ENCODE measurements at regions not wholly inside any gene's neighbourhood (a gene's known extent, or its start where the extent isn't known, plus 50 kb on each side); places are given as distances from the start of the nearest gene placed in this dataset.

DNA sequence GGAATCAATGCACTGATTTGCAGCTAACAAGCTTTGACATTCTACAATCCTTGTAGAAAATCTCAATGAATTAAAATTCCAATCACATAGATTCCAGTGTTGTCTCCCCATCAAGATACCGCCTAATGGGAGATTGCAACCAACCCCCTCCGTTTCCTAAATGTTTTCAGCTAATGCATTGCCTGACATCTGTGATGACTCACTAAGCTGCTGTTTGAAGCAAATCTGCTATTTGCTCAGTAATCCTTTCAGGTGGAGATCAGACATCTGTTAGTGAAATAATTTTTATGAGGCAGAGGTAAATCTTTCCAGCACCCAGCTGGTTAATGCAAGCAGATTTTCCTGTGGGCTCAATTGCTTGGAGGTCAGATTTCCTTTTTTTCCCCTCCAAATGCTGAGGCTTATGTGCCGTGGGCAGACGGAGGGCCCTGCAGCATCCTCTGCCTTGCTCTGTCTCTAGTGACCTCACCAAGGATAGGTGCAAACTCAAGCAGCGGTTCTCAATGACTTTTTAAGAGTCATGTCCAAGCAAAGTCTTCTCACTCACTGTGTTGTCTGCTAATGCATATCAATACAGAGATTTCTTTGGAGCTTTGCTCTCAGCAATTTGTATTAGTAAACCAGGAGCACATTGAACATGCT, 91.1 kb upstream of the RAB3GAP2 start:
- no peak overlapping the region for H3K4me3 ChIP-seq
- no peak for TF ChIP-seq ZNF331 (CRISPR knock-in tag; IDR thresholded peaks at IDR 0.05; ENCODE audit: low read depth)
- TF ChIP-seq, protein P1, sequence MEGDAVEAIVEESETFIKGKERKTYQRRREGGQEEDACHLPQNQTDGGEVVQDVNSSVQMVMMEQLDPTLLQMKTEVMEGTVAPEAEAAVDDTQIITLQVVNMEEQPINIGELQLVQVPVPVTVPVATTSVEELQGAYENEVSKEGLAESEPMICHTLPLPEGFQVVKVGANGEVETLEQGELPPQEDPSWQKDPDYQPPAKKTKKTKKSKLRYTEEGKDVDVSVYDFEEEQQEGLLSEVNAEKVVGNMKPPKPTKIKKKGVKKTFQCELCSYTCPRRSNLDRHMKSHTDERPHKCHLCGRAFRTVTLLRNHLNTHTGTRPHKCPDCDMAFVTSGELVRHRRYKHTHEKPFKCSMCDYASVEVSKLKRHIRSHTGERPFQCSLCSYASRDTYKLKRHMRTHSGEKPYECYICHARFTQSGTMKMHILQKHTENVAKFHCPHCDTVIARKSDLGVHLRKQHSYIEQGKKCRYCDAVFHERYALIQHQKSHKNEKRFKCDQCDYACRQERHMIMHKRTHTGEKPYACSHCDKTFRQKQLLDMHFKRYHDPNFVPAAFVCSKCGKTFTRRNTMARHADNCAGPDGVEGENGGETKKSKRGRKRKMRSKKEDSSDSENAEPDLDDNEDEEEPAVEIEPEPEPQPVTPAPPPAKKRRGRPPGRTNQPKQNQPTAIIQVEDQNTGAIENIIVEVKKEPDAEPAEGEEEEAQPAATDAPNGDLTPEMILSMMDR (conservative IDR thresholded peaks at IDR 0.05; ENCODE audit: low read depth in 2 of 2): no peak
- TF ChIP-seq, protein P2, sequence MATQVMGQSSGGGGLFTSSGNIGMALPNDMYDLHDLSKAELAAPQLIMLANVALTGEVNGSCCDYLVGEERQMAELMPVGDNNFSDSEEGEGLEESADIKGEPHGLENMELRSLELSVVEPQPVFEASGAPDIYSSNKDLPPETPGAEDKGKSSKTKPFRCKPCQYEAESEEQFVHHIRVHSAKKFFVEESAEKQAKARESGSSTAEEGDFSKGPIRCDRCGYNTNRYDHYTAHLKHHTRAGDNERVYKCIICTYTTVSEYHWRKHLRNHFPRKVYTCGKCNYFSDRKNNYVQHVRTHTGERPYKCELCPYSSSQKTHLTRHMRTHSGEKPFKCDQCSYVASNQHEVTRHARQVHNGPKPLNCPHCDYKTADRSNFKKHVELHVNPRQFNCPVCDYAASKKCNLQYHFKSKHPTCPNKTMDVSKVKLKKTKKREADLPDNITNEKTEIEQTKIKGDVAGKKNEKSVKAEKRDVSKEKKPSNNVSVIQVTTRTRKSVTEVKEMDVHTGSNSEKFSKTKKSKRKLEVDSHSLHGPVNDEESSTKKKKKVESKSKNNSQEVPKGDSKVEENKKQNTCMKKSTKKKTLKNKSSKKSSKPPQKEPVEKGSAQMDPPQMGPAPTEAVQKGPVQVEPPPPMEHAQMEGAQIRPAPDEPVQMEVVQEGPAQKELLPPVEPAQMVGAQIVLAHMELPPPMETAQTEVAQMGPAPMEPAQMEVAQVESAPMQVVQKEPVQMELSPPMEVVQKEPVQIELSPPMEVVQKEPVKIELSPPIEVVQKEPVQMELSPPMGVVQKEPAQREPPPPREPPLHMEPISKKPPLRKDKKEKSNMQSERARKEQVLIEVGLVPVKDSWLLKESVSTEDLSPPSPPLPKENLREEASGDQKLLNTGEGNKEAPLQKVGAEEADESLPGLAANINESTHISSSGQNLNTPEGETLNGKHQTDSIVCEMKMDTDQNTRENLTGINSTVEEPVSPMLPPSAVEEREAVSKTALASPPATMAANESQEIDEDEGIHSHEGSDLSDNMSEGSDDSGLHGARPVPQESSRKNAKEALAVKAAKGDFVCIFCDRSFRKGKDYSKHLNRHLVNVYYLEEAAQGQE (IDR thresholded peaks at IDR 0.05; ENCODE audit: unreplicated experiment): no peak
- no peak for TF ChIP-seq ZNF114 (CRISPR knock-in tag; IDR thresholded peaks at IDR 0.05)
- no peak for TF ChIP-seq NANOG (IDR thresholded peaks at IDR 0.05; ENCODE audit: borderline replicate concordance)
- TF ChIP-seq CREB1 (CRISPR knock-in tag; IDR thresholded peaks at IDR 0.05; ENCODE audit: low read depth): no peak
- TF ChIP-seq EZH2phosphoT487 (IDR thresholded peaks at IDR 0.05; ENCODE audit: unreplicated experiment): no peak
- TF ChIP-seq POLR2AphosphoS5 (IDR thresholded peaks at IDR 0.05; ENCODE audit: low read depth): no peak
- TF ChIP-seq, protein P3, sequence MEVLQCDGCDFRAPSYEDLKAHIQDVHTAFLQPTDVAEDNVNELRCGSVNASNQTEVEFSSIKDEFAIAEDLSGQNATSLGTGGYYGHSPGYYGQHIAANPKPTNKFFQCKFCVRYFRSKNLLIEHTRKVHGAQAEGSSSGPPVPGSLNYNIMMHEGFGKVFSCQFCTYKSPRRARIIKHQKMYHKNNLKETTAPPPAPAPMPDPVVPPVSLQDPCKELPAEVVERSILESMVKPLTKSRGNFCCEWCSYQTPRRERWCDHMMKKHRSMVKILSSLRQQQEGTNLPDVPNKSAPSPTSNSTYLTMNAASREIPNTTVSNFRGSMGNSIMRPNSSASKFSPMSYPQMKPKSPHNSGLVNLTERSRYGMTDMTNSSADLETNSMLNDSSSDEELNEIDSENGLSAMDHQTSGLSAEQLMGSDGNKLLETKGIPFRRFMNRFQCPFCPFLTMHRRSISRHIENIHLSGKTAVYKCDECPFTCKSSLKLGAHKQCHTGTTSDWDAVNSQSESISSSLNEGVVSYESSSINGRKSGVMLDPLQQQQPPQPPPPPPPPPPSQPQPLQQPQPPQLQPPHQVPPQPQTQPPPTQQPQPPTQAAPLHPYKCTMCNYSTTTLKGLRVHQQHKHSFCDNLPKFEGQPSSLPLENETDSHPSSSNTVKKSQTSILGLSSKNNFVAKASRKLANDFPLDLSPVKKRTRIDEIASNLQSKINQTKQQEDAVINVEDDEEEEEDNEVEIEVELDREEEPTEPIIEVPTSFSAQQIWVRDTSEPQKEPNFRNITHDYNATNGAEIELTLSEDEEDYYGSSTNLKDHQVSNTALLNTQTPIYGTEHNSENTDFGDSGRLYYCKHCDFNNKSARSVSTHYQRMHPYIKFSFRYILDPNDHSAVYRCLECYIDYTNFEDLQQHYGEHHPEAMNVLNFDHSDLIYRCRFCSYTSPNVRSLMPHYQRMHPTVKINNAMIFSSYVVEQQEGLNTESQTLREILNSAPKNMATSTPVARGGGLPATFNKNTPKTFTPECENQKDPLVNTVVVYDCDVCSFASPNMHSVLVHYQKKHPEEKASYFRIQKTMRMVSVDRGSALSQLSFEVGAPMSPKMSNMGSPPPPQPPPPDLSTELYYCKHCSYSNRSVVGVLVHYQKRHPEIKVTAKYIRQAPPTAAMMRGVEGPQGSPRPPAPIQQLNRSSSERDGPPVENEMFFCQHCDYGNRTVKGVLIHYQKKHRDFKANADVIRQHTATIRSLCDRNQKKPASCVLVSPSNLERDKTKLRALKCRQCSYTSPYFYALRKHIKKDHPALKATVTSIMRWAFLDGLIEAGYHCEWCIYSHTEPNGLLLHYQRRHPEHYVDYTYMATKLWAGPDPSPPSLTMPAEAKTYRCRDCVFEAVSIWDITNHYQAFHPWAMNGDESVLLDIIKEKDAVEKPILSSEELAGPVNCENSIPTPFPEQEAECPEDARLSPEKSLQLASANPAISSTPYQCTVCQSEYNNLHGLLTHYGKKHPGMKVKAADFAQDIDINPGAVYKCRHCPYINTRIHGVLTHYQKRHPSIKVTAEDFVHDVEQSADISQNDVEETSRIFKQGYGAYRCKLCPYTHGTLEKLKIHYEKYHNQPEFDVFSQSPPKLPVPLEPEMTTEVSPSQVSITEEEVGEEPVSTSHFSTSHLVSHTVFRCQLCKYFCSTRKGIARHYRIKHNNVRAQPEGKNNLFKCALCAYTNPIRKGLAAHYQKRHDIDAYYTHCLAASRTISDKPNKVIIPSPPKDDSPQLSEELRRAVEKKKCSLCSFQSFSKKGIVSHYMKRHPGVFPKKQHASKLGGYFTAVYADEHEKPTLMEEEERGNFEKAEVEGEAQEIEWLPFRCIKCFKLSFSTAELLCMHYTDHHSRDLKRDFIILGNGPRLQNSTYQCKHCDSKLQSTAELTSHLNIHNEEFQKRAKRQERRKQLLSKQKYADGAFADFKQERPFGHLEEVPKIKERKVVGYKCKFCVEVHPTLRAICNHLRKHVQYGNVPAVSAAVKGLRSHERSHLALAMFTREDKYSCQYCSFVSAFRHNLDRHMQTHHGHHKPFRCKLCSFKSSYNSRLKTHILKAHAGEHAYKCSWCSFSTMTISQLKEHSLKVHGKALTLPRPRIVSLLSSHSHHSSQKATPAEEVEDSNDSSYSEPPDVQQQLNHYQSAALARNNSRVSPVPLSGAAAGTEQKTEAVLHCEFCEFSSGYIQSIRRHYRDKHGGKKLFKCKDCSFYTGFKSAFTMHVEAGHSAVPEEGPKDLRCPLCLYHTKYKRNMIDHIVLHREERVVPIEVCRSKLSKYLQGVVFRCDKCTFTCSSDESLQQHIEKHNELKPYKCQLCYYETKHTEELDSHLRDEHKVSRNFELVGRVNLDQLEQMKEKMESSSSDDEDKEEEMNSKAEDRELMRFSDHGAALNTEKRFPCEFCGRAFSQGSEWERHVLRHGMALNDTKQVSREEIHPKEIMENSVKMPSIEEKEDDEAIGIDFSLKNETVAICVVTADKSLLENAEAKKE (CRISPR knock-in tag; IDR thresholded peaks at IDR 0.05): no peak
- no peak for TF ChIP-seq JUNB (IDR thresholded peaks at IDR 0.05; ENCODE audit: unreplicated experiment)
- TF ChIP-seq, protein P4, sequence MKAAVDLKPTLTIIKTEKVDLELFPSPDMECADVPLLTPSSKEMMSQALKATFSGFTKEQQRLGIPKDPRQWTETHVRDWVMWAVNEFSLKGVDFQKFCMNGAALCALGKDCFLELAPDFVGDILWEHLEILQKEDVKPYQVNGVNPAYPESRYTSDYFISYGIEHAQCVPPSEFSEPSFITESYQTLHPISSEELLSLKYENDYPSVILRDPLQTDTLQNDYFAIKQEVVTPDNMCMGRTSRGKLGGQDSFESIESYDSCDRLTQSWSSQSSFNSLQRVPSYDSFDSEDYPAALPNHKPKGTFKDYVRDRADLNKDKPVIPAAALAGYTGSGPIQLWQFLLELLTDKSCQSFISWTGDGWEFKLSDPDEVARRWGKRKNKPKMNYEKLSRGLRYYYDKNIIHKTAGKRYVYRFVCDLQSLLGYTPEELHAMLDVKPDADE (IDR thresholded peaks at IDR 0.05): no peak
- TF ChIP-seq STAT1 (IDR thresholded peaks at IDR 0.05; ENCODE audit: unreplicated experiment): no peak
- TF ChIP-seq EZH2 (IDR thresholded peaks at IDR 0.05; ENCODE audit: low read depth, unreplicated experiment): no peak
- ATAC-seq (peak; percentile 52), DNase-seq (ENCODE audit: low spot score) (no peak)
- H3F3A ChIP-seq (replicated peaks; ENCODE audit: low read depth): no peaks in the 10 kb centered on the region
- peaks cover 2% of the 10 kb centered on the region for H3K27me3 Mint-ChIP-seq (ENCODE audit: insufficient read depth, low read depth, poor library complexity)
- no peaks in the 10 kb centered on the region for H3K79me2 ChIP-seq (replicated peaks; ENCODE audit: insufficient read depth)
- no peak overlapping the region for H3K4me3 Mint-ChIP-seq
- H4K20me1 ChIP-seq (replicated peaks; ENCODE audit: insufficient read depth): no peaks in the 10 kb centered on the region
- 0 out of 2 replicates have a peak, but pooled peaks cover 9% of the 10 kb centered on the region for H3K9me2 ChIP-seq (ENCODE audit: insufficient read depth)
- no peak overlapping the region for H3K27ac ChIP-seq (ENCODE audit: low read depth)
- peaks cover 3% of the 10 kb centered on the region; the same call in 2 of the 3 replicates for H3K9me3 Mint-ChIP-seq
- H3K27ac Mint-ChIP-seq: no peak overlapping the region; the same call in 1 of the 2 replicates
- peak overlapping the region; percentile 39 for H2AFZ ChIP-seq
- peaks cover 14% of the 10 kb centered on the region; the same call in 1 of the 2 replicates for H3K4me1 ChIP-seq (ENCODE audit: insufficient read depth)
- H3K4me2 ChIP-seq: 0 out of 2 replicates have a peak overlapping the region, but pooled peaks have one; percentile 2
- H3K36me3 ChIP-seq (ENCODE audit: insufficient read depth): no peaks in the 10 kb centered on the region
- no peaks in the 10 kb centered on the region for H3K27me3 ChIP-seq (ENCODE audit: insufficient read depth)
- H3K4me1 Mint-ChIP-seq: peaks cover 23% of the 10 kb centered on the region
- no peaks in the 10 kb centered on the region; the same call in 2 of the 3 replicates for H3K36me3 Mint-ChIP-seq (ENCODE audit: low read depth)

Measured in GM23338 (cell line).